Neural crest cell (in vitro differentiated cells): ENCODE measurements at regions not wholly inside any gene's neighbourhood (a gene's known extent, or its start where the extent isn't known, plus 50 kb on each side); places are given as distances from the start of the nearest gene placed in this dataset.

Experiments used
- DNase-seq: peaks from one replicate; pipeline ENCODE4 v3.0.0; 2021; ENCODE audit warnings: low read depth, mixed read lengths, low spot score
- H3K27ac Mint-ChIP-seq: one replicate; pipeline ENCODE4 v1.8.0; 2021; ENCODE audit warnings: mild to moderate bottlenecking, mixed read lengths; ENCODE audit not compliant: unreplicated experiment
- H3K27me3 Mint-ChIP-seq: 2 replicates; pipeline ENCODE4 v1.8.0; 2021; ENCODE audit warnings: low read depth, mild to moderate bottlenecking, mixed read lengths
- H3K36me3 Mint-ChIP-seq: 2 replicates; pipeline ENCODE4 v1.8.0; 2021; ENCODE audit warnings: low read depth, mild to moderate bottlenecking, mixed read lengths
- H3K4me1 Mint-ChIP-seq: 2 replicates; pipeline ENCODE4 v1.8.0; 2021; ENCODE audit warnings: mixed read lengths
- H3K4me3 Mint-ChIP-seq: one replicate; pipeline ENCODE4 v1.8.0; 2021; ENCODE audit warnings: mild to moderate bottlenecking, mixed read lengths
- H3K9me3 Mint-ChIP-seq: 2 replicates; pipeline ENCODE4 v1.8.0; 2021; ENCODE audit warnings: mixed read lengths
- CTCF ChIP-seq: fragments of 200-600 bp; sonication (generic); conservative IDR thresholded peaks from 2 replicates; pipeline ENCODE4 v1.5.0; 2021; ENCODE audit warnings: antibody characterized with exemption, mild to moderate bottlenecking

DNA sequence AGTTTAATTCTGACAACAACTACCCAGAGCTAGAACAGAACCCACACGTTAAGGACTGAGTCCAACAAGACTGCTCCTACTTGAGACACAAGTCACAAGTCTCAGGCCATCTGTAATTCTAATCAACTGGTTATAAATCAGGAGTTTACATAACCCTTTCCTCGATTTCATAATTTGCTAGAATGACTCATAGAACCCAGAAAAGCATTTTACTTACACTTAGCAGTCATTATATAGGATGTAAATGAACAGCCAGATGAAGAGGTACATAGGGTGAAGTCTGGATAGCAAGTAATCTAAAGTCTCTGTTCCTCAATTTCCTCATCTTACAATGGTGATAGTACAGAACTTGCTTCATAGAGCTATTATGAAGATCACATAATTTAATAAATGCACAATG, 1018.2 kb downstream of the DIPK2A start:
- H3K36me3 Mint-ChIP-seq, result no peaks in the 10 kb centered on the region
- H3K4me1 Mint-ChIP-seq, result no peaks in the 10 kb centered on the region
- peaks cover 4% of the 10 kb centered on the region for H3K9me3 Mint-ChIP-seq
- H3K4me3 Mint-ChIP-seq, result no peak overlapping the region
- TF ChIP-seq CTCF, result no peak
- H3K27me3 Mint-ChIP-seq, result no peaks in the 10 kb centered on the region
- DNase-seq, result no peak
- H3K27ac Mint-ChIP-seq, result no peak overlapping the region

- no peaks in the 10 kb centered on the region for H3K4me1 Mint-ChIP-seq
- H3K27ac Mint-ChIP-seq, result no peak overlapping the region
- H3K4me3 Mint-ChIP-seq, result no peak overlapping the region
- H3K36me3 Mint-ChIP-seq, result no peaks in the 10 kb centered on the region
- no peak for TF ChIP-seq CTCF
- H3K9me3 Mint-ChIP-seq, result peaks cover 14% of the 10 kb centered on the region
- no peaks in the 10 kb centered on the region for H3K27me3 Mint-ChIP-seq
- no peak for DNase-seq
Observed at GRCh38 chr3:144995856-144996255, 1024.2 kb downstream of the DIPK2A start.

GRCh38 chr3:145005427-145005826, 1033.8 kb downstream of the DIPK2A start:
- DNase-seq, result no peak
- Mint-ChIP-seq H3K4me3 (no peak overlapping the region), H3K27ac (no peak overlapping the region), H3K9me3 (no peaks in the 10 kb centered on the region), H3K4me1 (no peaks in the 10 kb centered on the region), H3K27me3 (no peaks in the 10 kb centered on the region), H3K36me3 (no peaks in the 10 kb centered on the region)
- TF ChIP-seq CTCF, result no peak

- Mint-ChIP-seq H3K9me3 (no peaks in the 10 kb centered on the region), H3K36me3 (no peaks in the 10 kb centered on the region), H3K27me3 (no peaks in the 10 kb centered on the region), H3K27ac (no peak overlapping the region), H3K4me3 (no peak overlapping the region), H3K4me1 (peaks cover 3% of the 10 kb centered on the region)
- no peak for DNase-seq
- no peak for TF ChIP-seq CTCF
Observed at GRCh38 chr3:145006271-145006670, 1034.6 kb downstream of the DIPK2A start.

GRCh38 chr3:145013931-145014330, 1042.3 kb downstream of the DIPK2A start:
- no peak for TF ChIP-seq CTCF
- Mint-ChIP-seq H3K27ac (no peak overlapping the region), H3K4me3 (no peak overlapping the region), H3K36me3 (peaks cover 2% of the 10 kb centered on the region), H3K27me3 (no peaks in the 10 kb centered on the region), H3K4me1 (peaks cover 5% of the 10 kb centered on the region), H3K9me3 (peaks cover 3% of the 10 kb centered on the region)
- DNase-seq, result no peak

DNA sequence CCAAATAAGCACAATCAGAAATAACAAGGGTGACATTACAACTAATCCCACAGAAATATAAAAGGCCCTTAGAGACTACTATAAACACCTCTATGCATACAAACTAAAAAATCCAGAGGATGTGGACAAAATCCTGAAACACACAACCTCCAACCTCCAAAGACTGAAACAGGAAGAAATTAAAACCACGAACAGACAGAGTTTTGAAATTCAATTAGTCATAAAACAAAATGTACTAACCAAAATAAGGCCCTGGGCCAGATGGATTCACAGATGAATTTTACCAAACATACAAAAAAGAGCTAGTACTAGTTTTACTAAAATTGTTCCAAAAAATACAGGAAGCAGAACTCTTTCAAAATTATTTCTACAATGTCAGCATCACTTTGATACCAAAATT, 1043.6 kb downstream of the DIPK2A start:
- DNase-seq, result no peak

More for the DNA sequence above, 1043.6 kb downstream of the DIPK2A start:
- H3K27me3 Mint-ChIP-seq, result no peaks in the 10 kb centered on the region
- peaks cover 3% of the 10 kb centered on the region for H3K9me3 Mint-ChIP-seq
- no peak for TF ChIP-seq CTCF
- H3K36me3 Mint-ChIP-seq, result peaks cover 2% of the 10 kb centered on the region
- no peak overlapping the region for H3K4me3 Mint-ChIP-seq
- peak overlapping the region; percentile 63 for H3K27ac Mint-ChIP-seq
- H3K4me1 Mint-ChIP-seq, result peaks cover 5% of the 10 kb centered on the region
